Upper lobe of left lung (tissue), 4 donors: ENCODE measurements at regions not wholly inside any gene's neighbourhood (a gene's known extent, or its start where the extent isn't known, plus 50 kb on each side); places are given as distances from the start of the nearest gene placed in this dataset.

Experiments
- CTCF ChIP-seq, 6 experiments: fragments of 450-650 bp in 4 of 6; fragments of 200-600 bp in 2 of 6; sonication (generic) in 2 of 6; IDR thresholded peaks; one replicate each; pipeline ENCODE4 v1.5.1; 2016 to 2019; ENCODE audit warnings: antibody characterized with exemption in 6 of 6
- EP300 ChIP-seq, 4 donors: sonication (generic); formaldehyde crosslinking; IDR thresholded peaks; one replicate each; pipeline ENCODE4 v1.5.1; 2017; ENCODE audit warnings: antibody characterized with exemption in 4 of 4, control low read depth in 2 of 4
- POLR2A ChIP-seq, 4 donors: fragments of 450-650 bp; IDR thresholded peaks; one replicate each; pipeline ENCODE4 v1.5.1; 2016 to 2017; ENCODE audit warnings: antibody characterized with exemption in 4 of 4, mild to moderate bottlenecking in 2 of 4
- POLR2AphosphoS5 ChIP-seq, 2 donors: sonication (generic); formaldehyde crosslinking; IDR thresholded peaks; one replicate each; pipeline ENCODE4 v1.5.1; 2017; ENCODE audit warnings: antibody characterized with exemption in 2 of 2

GRCh38 chr13:64413529-64413928 lies 2816.6 kb downstream of the PCDH9 start:
- TF ChIP-seq CTCF (IDR thresholded peaks at IDR 0.05): no peak
- no peak for TF ChIP-seq POLR2A (IDR thresholded peaks at IDR 0.05)
- no peak for TF ChIP-seq EP300 (IDR thresholded peaks at IDR 0.05)
- no peak for TF ChIP-seq POLR2AphosphoS5 (IDR thresholded peaks at IDR 0.05)
